H1 (cell line): ENCODE measurements at regions not wholly inside any gene's neighbourhood (a gene's known extent, or its start where the extent isn't known, plus 50 kb on each side); places are given as distances from the start of the nearest gene placed in this dataset.

Source experiments
- CHD1 ChIP-seq: IDR thresholded peaks from 2 replicates; pipeline ENCODE4 v1.6.1; 2012; ENCODE audit warnings: low read depth, low read length, improper control_type of control experiment
- HDAC2 ChIP-seq, 2 experiments: fragments of 300-600 bp in 1 of 2; sonication (generic) in 1 of 2; IDR thresholded peaks; 2 replicates each; pipeline ENCODE4 v1.6.1; 2011 to 2012; ENCODE audit warnings: low read depth in 2 of 2, low read length in 2 of 2, mild to moderate bottlenecking in 2 of 2, moderate library complexity in 2 of 2, borderline replicate concordance in 1 of 2, inconsistent platforms in 1 of 2
- KDM1A ChIP-seq: fragments of 200-600, 300-600 bp; sonication (generic); IDR thresholded peaks from 2 replicates; pipeline ENCODE4 v1.7.1; 2016; ENCODE audit warnings: mild to moderate bottlenecking, low read length, borderline replicate concordance
- NRF1 ChIP-seq: IDR thresholded peaks from 2 replicates; pipeline ENCODE4 v1.6.1; 2011; ENCODE audit warnings: mild to moderate bottlenecking, low read depth, low read length, improper control_type of control experiment
- SIN3A ChIP-seq, 2 experiments: IDR thresholded peaks in 1 of 2; conservative IDR thresholded peaks in 1 of 2; 2 replicates each; pipeline ENCODE4 v1.6.1; 2011 to 2012; ENCODE audit warnings: low read length in 2 of 2, improper control_type of control experiment in 1 of 2, low read depth in 1 of 2, mild to moderate bottlenecking in 1 of 2
- TEAD4 ChIP-seq: IDR thresholded peaks from 2 replicates; pipeline ENCODE4 v1.6.1; 2012; ENCODE audit warnings: low read depth, low read length, inconsistent platforms, mixed read lengths
- ZNF274 ChIP-seq: IDR thresholded peaks from 2 replicates; pipeline ENCODE4 v1.7.0; 2012; ENCODE audit warnings: low read length, borderline replicate concordance; ENCODE audit errors: extremely low read depth
- TF ChIP-seq, protein P1 (sequence below): fragments of 300-600 bp; sonication (generic); IDR thresholded peaks from 2 replicates; pipeline ENCODE4 v1.7.1; 2012; ENCODE audit warnings: low read length, moderate library complexity, mild to moderate bottlenecking, inconsistent platforms; ENCODE audit not compliant: insufficient replicate concordance

DNA sequence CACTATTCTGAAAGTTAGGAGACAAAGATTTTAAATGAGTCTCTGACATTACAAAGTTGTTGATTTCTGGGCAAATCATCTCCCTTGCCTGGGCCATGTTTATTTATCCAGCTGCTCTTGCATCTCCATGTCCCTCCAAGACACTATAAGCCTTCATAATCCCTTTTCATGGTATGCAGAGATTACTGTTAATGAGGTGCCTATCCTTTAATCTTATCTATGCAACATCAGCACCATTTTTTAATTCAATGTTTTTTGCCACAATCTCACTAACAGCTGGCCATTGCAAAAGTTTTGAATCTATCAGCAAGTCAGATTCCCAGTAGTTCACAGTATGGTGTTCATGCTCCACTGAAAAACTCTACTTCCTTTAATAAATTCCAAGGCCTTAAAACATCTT is 108.5 kb upstream of the PTPRD start (continued):
- TF ChIP-seq, protein P1, sequence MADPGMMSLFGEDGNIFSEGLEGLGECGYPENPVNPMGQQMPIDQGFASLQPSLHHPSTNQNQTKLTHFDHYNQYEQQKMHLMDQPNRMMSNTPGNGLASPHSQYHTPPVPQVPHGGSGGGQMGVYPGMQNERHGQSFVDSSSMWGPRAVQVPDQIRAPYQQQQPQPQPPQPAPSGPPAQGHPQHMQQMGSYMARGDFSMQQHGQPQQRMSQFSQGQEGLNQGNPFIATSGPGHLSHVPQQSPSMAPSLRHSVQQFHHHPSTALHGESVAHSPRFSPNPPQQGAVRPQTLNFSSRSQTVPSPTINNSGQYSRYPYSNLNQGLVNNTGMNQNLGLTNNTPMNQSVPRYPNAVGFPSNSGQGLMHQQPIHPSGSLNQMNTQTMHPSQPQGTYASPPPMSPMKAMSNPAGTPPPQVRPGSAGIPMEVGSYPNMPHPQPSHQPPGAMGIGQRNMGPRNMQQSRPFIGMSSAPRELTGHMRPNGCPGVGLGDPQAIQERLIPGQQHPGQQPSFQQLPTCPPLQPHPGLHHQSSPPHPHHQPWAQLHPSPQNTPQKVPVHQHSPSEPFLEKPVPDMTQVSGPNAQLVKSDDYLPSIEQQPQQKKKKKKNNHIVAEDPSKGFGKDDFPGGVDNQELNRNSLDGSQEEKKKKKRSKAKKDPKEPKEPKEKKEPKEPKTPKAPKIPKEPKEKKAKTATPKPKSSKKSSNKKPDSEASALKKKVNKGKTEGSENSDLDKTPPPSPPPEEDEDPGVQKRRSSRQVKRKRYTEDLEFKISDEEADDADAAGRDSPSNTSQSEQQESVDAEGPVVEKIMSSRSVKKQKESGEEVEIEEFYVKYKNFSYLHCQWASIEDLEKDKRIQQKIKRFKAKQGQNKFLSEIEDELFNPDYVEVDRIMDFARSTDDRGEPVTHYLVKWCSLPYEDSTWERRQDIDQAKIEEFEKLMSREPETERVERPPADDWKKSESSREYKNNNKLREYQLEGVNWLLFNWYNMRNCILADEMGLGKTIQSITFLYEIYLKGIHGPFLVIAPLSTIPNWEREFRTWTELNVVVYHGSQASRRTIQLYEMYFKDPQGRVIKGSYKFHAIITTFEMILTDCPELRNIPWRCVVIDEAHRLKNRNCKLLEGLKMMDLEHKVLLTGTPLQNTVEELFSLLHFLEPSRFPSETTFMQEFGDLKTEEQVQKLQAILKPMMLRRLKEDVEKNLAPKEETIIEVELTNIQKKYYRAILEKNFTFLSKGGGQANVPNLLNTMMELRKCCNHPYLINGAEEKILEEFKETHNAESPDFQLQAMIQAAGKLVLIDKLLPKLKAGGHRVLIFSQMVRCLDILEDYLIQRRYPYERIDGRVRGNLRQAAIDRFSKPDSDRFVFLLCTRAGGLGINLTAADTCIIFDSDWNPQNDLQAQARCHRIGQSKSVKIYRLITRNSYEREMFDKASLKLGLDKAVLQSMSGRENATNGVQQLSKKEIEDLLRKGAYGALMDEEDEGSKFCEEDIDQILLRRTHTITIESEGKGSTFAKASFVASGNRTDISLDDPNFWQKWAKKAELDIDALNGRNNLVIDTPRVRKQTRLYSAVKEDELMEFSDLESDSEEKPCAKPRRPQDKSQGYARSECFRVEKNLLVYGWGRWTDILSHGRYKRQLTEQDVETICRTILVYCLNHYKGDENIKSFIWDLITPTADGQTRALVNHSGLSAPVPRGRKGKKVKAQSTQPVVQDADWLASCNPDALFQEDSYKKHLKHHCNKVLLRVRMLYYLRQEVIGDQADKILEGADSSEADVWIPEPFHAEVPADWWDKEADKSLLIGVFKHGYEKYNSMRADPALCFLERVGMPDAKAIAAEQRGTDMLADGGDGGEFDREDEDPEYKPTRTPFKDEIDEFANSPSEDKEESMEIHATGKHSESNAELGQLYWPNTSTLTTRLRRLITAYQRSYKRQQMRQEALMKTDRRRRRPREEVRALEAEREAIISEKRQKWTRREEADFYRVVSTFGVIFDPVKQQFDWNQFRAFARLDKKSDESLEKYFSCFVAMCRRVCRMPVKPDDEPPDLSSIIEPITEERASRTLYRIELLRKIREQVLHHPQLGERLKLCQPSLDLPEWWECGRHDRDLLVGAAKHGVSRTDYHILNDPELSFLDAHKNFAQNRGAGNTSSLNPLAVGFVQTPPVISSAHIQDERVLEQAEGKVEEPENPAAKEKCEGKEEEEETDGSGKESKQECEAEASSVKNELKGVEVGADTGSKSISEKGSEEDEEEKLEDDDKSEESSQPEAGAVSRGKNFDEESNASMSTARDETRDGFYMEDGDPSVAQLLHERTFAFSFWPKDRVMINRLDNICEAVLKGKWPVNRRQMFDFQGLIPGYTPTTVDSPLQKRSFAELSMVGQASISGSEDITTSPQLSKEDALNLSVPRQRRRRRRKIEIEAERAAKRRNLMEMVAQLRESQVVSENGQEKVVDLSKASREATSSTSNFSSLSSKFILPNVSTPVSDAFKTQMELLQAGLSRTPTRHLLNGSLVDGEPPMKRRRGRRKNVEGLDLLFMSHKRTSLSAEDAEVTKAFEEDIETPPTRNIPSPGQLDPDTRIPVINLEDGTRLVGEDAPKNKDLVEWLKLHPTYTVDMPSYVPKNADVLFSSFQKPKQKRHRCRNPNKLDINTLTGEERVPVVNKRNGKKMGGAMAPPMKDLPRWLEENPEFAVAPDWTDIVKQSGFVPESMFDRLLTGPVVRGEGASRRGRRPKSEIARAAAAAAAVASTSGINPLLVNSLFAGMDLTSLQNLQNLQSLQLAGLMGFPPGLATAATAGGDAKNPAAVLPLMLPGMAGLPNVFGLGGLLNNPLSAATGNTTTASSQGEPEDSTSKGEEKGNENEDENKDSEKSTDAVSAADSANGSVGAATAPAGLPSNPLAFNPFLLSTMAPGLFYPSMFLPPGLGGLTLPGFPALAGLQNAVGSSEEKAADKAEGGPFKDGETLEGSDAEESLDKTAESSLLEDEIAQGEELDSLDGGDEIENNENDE, result no peak
- TF ChIP-seq ZNF274 (no peak), HDAC2 (IDR thresholded peaks at IDR 0.05; ENCODE audit: borderline replicate concordance in 1 of 2, low read depth in 2 of 2, low read length in 2 of 2) (no peak), SIN3A (conservative IDR thresholded peaks at IDR 0.05 in 1 of 2, IDR thresholded peaks at IDR 0.05 in 1 of 2; ENCODE audit: low read depth in 1 of 2, low read length in 2 of 2) (no peak), TEAD4 (no peak), KDM1A (no peak), NRF1 (no peak), CHD1 (no peak)
